ENCODE measurements at regions not wholly inside any gene's neighbourhood (a gene's known extent, or its start where the extent isn't known, plus 50 kb on each side); places are given as distances from the start of the nearest gene placed in this dataset.

DNA sequence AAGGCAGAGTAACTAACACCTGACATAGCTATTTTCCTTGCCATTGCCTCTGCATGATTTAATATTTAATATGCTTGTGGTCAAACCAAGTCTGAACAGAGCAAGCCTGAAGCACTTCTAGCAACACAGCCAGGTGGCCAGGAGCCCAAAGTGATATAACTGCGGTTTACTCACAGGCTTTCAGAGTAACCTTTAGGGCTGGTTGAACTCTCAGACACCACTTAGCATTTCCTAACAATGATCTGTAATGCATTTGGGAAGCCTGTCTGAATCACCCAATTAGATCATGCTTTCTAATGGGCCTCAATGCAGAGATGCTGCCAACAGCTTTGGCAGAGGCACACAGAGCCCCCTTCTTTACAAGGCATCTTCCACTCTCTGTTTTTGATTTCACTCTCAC, 96.1 kb downstream of the FDX1 start:
- DNase-seq (ENCODE audit: low read depth, low spot score), result no peak
- Mint-ChIP-seq H3K4me1 (no peaks in the 10 kb centered on the region), H3K36me3 (ENCODE audit: low read depth) (peaks cover 4% of the 10 kb centered on the region), H3K9me3 (peaks cover 18% of the 10 kb centered on the region), H3K27ac (ENCODE audit: unreplicated experiment) (no peak overlapping the region), H3K27me3 (ENCODE audit: low read depth) (no peaks in the 10 kb centered on the region), H3K4me3 (no peak overlapping the region)
- TF ChIP-seq CTCF (conservative IDR thresholded peaks at IDR 0.05), result no peak

- Mint-ChIP-seq H3K9me3 (peaks cover 18% of the 10 kb centered on the region), H3K36me3 (ENCODE audit: low read depth) (peaks cover 4% of the 10 kb centered on the region), H3K27ac (ENCODE audit: unreplicated experiment) (no peak overlapping the region), H3K4me1 (no peaks in the 10 kb centered on the region), H3K27me3 (ENCODE audit: low read depth) (no peaks in the 10 kb centered on the region), H3K4me3 (no peak overlapping the region)
- DNase-seq (ENCODE audit: low read depth, low spot score), result no peak
- TF ChIP-seq CTCF (conservative IDR thresholded peaks at IDR 0.05), result no peak
Measured at GRCh38 chr11:110526323-110526722, 96.6 kb downstream of the FDX1 start.
